ENCODE measurements at regions not wholly inside any gene's neighbourhood (a gene's known extent, or its start where the extent isn't known, plus 50 kb on each side); places are given as distances from the start of the nearest gene placed in this dataset.

DNA sequence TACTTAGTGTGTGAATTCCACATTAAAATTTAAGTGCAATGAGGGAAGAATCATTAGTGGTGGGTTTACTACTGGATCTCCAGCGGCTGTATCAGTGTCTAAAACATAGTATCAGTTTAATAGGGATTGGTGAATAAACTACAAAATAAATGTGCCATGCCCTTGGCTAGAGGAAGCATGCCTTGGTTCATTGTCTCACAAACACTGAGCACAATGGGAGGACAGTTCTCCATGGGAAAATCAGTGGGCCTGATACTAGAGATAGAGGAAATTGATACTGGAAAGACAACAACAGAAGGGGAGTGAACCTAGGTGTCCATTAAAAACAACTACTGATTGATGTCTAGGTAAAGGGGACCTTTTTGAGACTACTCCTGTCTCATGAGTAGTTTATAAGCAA, 971.6 kb downstream of the SUCLG1 start:
- no peak overlapping the region for H3K4me3 ChIP-seq
- no peaks in the 10 kb centered on the region for H3K36me3 ChIP-seq
- no peak for DNase-seq (ENCODE audit: low spot score in 2 of 2)
- H3K27me3 ChIP-seq: no peaks in the 10 kb centered on the region
- TF ChIP-seq POLR2AphosphoS5 (IDR thresholded peaks at IDR 0.05) (no peak), POLR2A (IDR thresholded peaks at IDR 0.05) (no peak), CTCF (IDR thresholded peaks at IDR 0.05) (no peak), EP300 (IDR thresholded peaks at IDR 0.05) (no peak)
- WGBS: 96% methylated on average over 1 of the region's 1 CpG
- H3K4me1 ChIP-seq: no peaks in the 10 kb centered on the region
- H3K9me3 ChIP-seq: no peaks in the 10 kb centered on the region
- no peak overlapping the region for H3K27ac ChIP-seq

DNA sequence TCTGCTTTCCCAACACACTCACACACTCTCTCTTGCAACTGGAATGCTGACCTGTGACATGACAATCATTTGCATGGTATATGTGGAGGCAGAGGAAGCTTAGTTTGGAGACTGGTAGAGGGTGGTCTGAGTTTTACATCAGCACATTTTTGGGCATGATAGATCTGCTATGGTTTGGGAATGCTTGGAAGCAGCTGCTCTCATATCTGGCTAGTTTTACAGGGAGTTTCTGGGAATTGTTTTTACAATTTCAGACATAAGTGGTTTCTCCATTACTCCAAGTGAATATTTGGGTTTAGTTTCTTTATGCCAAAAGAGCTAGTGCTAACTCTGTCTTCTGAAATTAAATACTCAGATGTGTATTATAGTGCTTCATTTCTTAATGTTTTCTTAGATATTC, 977.6 kb downstream of the SUCLG1 start:
- no peak for DNase-seq (ENCODE audit: low spot score in 2 of 2)
- H3K27me3 ChIP-seq: no peaks in the 10 kb centered on the region
- H3K27ac ChIP-seq: no peak overlapping the region
- no peaks in the 10 kb centered on the region for H3K36me3 ChIP-seq
- no peaks in the 10 kb centered on the region for H3K9me3 ChIP-seq
- no peaks in the 10 kb centered on the region for H3K4me1 ChIP-seq
- TF ChIP-seq POLR2AphosphoS5 (IDR thresholded peaks at IDR 0.05) (no peak), CTCF (IDR thresholded peaks at IDR 0.05) (no peak), POLR2A (IDR thresholded peaks at IDR 0.05) (no peak), EP300 (IDR thresholded peaks at IDR 0.05) (no peak)
- no peak overlapping the region for H3K4me3 ChIP-seq

DNA sequence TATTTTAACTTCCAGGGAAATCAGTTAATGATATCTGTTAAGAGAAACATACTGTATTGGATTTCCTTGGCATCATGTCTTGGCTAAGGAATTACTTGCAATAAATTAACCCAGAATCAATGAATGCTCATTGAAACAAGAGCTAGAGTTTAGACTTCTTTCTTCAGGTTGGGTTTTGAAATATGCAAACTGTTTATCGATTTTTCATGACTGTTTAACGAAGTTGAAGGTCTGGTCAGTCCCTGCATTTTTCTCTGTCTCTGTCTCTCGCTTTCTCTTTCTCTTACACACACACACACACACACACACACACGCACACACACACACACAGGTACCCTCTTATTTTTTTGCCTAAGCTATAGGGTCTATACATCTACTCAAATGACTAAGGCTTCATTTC, 981.0 kb downstream of the SUCLG1 start:
- 81% methylated on average over 4 of the region's 4 CpGs for WGBS
- DNase-seq (ENCODE audit: low spot score in 2 of 2): no peak
- Histone ChIP-seq H3K9me3 (no peaks in the 10 kb centered on the region), H3K4me3 (no peak overlapping the region), H3K4me1 (no peaks in the 10 kb centered on the region), H3K36me3 (no peaks in the 10 kb centered on the region), H3K27ac (no peak overlapping the region), H3K27me3 (no peaks in the 10 kb centered on the region)
- TF ChIP-seq POLR2A (IDR thresholded peaks at IDR 0.05): no peak
- no peak for TF ChIP-seq POLR2AphosphoS5 (IDR thresholded peaks at IDR 0.05)

GRCh38 chr2:83475371-83475770, 983.7 kb downstream of the SUCLG1 start:
- Histone ChIP-seq H3K4me1 (no peaks in the 10 kb centered on the region), H3K9me3 (no peaks in the 10 kb centered on the region), H3K4me3 (no peak overlapping the region), H3K27ac (no peak overlapping the region), H3K27me3 (no peaks in the 10 kb centered on the region), H3K36me3 (no peaks in the 10 kb centered on the region)
- 94% methylated on average over 2 of the region's 2 CpGs for WGBS
- DNase-seq (ENCODE audit: low spot score in 2 of 2): no peak
- TF ChIP-seq CTCF (IDR thresholded peaks at IDR 0.05): no peak
- TF ChIP-seq POLR2AphosphoS5 (IDR thresholded peaks at IDR 0.05): no peak
- TF ChIP-seq POLR2A (IDR thresholded peaks at IDR 0.05): no peak
- TF ChIP-seq EP300 (IDR thresholded peaks at IDR 0.05): no peak

GRCh38 chr2:83471655-83472054, 987.4 kb downstream of the SUCLG1 start:
- DNase-seq (ENCODE audit: low spot score in 2 of 2): no peak
- Histone ChIP-seq H3K27me3 (no peaks in the 10 kb centered on the region), H3K36me3 (no peaks in the 10 kb centered on the region), H3K4me1 (no peaks in the 10 kb centered on the region), H3K27ac (no peak overlapping the region), H3K4me3 (no peak overlapping the region), H3K9me3 (no peaks in the 10 kb centered on the region)
- 19% methylated on average over 1 of the region's 1 CpG for whole genome bisulfite sequencing
- TF ChIP-seq EP300 (IDR thresholded peaks at IDR 0.05) (no peak), CTCF (IDR thresholded peaks at IDR 0.05) (no peak), POLR2A (IDR thresholded peaks at IDR 0.05) (no peak), POLR2AphosphoS5 (IDR thresholded peaks at IDR 0.05) (no peak)

- Histone ChIP-seq H3K4me3 (no peak overlapping the region), H3K27ac (no peak overlapping the region), H3K27me3 (no peaks in the 10 kb centered on the region), H3K9me3 (no peaks in the 10 kb centered on the region), H3K36me3 (no peaks in the 10 kb centered on the region), H3K4me1 (no peaks in the 10 kb centered on the region)
- no peak for DNase-seq (ENCODE audit: low spot score in 2 of 2)
- TF ChIP-seq POLR2AphosphoS5 (IDR thresholded peaks at IDR 0.05) (no peak), CTCF (IDR thresholded peaks at IDR 0.05) (no peak), EP300 (IDR thresholded peaks at IDR 0.05) (no peak), POLR2A (IDR thresholded peaks at IDR 0.05) (no peak)
Observed at GRCh38 chr2:83470928-83471327, 988.2 kb downstream of the SUCLG1 start.
